Uterus (tissue), 2 donors: ENCODE measurements at regions not wholly inside any gene's neighbourhood (a gene's known extent, or its start where the extent isn't known, plus 50 kb on each side); places are given as distances from the start of the nearest gene placed in this dataset.
A peak's percentile ranks its signal among the peaks of the same experiment; 100 is the strongest.

ENCODE experiments used
- POLR2A ChIP-seq, 2 donors: fragments of 450-650 bp; IDR thresholded peaks; one replicate each; pipeline ENCODE4 v1.6.1; 2016; ENCODE audit warnings: antibody characterized with exemption in 2 of 2, mild to moderate bottlenecking in 1 of 2, moderate library complexity in 1 of 2
- TF ChIP-seq, protein P1 (sequence below), 4 experiments: fragments of 200-600 bp in 2 of 4; fragments of 450-650 bp in 2 of 4; sonication (generic) in 2 of 4; IDR thresholded peaks; one replicate each; pipeline ENCODE4 v1.5.1; 2016 to 2019; ENCODE audit warnings: antibody characterized with exemption in 4 of 4, mild to moderate bottlenecking in 2 of 4, moderate library complexity in 1 of 4

DNA sequence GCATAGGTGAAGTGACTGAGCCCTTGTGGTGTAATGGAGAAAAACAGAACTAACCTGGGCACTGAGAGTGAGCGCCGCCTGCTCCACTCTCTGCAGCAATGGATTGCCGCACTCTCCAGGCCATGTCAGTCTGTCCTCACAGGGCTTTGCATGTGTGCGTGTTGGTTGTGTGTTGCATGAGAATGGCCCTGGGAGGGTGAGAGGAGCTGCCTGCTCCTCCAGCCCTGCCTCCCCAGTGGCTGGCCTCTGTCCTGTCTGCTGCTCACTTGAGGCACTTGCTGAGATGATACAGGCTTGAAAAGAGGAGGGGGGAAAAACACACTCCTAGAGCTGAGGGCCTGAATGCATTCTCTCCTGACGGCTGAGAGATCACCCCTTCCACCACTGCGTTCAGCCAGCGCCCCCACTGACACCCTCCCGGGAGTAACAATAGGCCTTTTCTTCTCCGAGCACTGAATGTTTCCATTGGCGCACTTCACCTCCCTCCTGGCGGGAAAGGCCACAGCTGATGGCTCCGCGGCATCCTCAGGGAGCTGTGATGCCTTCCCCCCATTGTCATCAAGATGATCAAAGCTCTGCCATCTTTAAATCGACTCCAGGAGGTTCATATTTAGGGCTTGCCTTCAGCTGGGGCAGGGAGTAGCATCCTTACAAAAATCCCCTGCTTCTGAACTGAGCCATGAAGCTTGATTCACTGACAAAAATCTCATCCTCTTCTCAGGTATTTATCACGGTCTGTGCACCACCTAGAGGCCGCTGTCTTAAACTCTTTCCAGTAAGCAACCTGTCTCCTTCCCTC is 49.9 kb upstream of the DAPL1 start:
- no peak for TF ChIP-seq POLR2A (IDR thresholded peaks at IDR 0.05)
- TF ChIP-seq, protein P1, sequence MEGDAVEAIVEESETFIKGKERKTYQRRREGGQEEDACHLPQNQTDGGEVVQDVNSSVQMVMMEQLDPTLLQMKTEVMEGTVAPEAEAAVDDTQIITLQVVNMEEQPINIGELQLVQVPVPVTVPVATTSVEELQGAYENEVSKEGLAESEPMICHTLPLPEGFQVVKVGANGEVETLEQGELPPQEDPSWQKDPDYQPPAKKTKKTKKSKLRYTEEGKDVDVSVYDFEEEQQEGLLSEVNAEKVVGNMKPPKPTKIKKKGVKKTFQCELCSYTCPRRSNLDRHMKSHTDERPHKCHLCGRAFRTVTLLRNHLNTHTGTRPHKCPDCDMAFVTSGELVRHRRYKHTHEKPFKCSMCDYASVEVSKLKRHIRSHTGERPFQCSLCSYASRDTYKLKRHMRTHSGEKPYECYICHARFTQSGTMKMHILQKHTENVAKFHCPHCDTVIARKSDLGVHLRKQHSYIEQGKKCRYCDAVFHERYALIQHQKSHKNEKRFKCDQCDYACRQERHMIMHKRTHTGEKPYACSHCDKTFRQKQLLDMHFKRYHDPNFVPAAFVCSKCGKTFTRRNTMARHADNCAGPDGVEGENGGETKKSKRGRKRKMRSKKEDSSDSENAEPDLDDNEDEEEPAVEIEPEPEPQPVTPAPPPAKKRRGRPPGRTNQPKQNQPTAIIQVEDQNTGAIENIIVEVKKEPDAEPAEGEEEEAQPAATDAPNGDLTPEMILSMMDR (IDR thresholded peaks at IDR 0.05) = peak; percentile 37 to 53 (median 42)
